ENCODE measurements at regions not wholly inside any gene's neighbourhood (a gene's known extent, or its start where the extent isn't known, plus 50 kb on each side); places are given as distances from the start of the nearest gene placed in this dataset.

GRCh38 chr17:34527908-34528470 lies 51.4 kb upstream of the TMEM132E start:
- WGBS: 63% methylated on average over 13 of the region's 13 CpGs
- Histone ChIP-seq H3K4me3 (no peak overlapping the region), H3K27me3 (peaks cover 0 to 67% (median 2%) of the 10 kb centered on the region in 4 donors), H3K4me1 (peaks cover 0 to 2% (median 0%) of the 10 kb centered on the region in 4 donors), H3K27ac (replicated peaks in 1 of 4) (no peak overlapping the region), H3K9me3 (no peaks in the 10 kb centered on the region), H3K36me3 (no peaks in the 10 kb centered on the region)
- intact Hi-C loops (cut with DNase I): no loop called here
- DNase-seq (ENCODE audit: extremely low spot score): no peak
- TF ChIP-seq POLR2AphosphoS5 (IDR thresholded peaks at IDR 0.05): no peak
- TF ChIP-seq CTCF (IDR thresholded peaks at IDR 0.05): no peak
- TF ChIP-seq POLR2A (IDR thresholded peaks at IDR 0.05; ENCODE audit: low read depth): no peak
- TF ChIP-seq EP300 (IDR thresholded peaks at IDR 0.05): no peak

GRCh38 chr17:34527136-34527907 lies 52.1 kb upstream of the TMEM132E start:
- Histone ChIP-seq H3K36me3 (no peaks in the 10 kb centered on the region), H3K27ac (replicated peaks in 1 of 4) (no peak overlapping the region), H3K9me3 (no peaks in the 10 kb centered on the region), H3K27me3 (peaks cover 0 to 72% (median 2%) of the 10 kb centered on the region in 4 donors), H3K4me1 (no peaks in the 10 kb centered on the region), H3K4me3 (no peak overlapping the region)
- 49% methylated on average over 18 of the region's 18 CpGs for WGBS
- intact Hi-C loops (cut with DNase I): no loop called here
- no peak for DNase-seq (ENCODE audit: extremely low spot score)
- TF ChIP-seq POLR2AphosphoS5 (IDR thresholded peaks at IDR 0.05) (no peak), EP300 (IDR thresholded peaks at IDR 0.05) (no peak), CTCF (IDR thresholded peaks at IDR 0.05) (no peak), POLR2A (IDR thresholded peaks at IDR 0.05; ENCODE audit: low read depth) (no peak)

- TF ChIP-seq POLR2AphosphoS5 (IDR thresholded peaks at IDR 0.05) (no peak), CTCF (IDR thresholded peaks at IDR 0.05) (no peak), EP300 (IDR thresholded peaks at IDR 0.05) (no peak), POLR2A (IDR thresholded peaks at IDR 0.05; ENCODE audit: low read depth) (no peak)
- H3K9me3 ChIP-seq: no peaks in the 10 kb centered on the region
- no peaks in the 10 kb centered on the region for H3K36me3 ChIP-seq
- no peak overlapping the region for H3K27ac ChIP-seq (replicated peaks in 1 of 4)
- no peak overlapping the region for H3K4me3 ChIP-seq
- no peaks in the 10 kb centered on the region for H3K4me1 ChIP-seq
- H3K27me3 ChIP-seq: peaks cover 0 to 83% (median 2%) of the 10 kb centered on the region in 4 donors
- intact Hi-C loops (cut with DNase I): no loop called here
- no peak for DNase-seq (ENCODE audit: extremely low spot score)
- WGBS: 36% methylated on average over 4 of the region's 4 CpGs
Measured at GRCh38 chr17:34525651-34526050, 53.7 kb upstream of the TMEM132E start.

GRCh38 chr17:34521955-34522354 lies 57.4 kb upstream of the TMEM132E start:
- Histone ChIP-seq H3K4me1 (no peaks in the 10 kb centered on the region), H3K4me3 (no peak overlapping the region), H3K36me3 (no peaks in the 10 kb centered on the region), H3K27ac (replicated peaks in 1 of 4) (no peak overlapping the region), H3K27me3 (peaks cover 0 to 72% (median 0%) of the 10 kb centered on the region in 4 donors), H3K9me3 (no peaks in the 10 kb centered on the region)
- intact Hi-C loops (cut with DNase I): no loop called here
- DNase-seq (ENCODE audit: extremely low spot score): no peak
- TF ChIP-seq POLR2AphosphoS5 (IDR thresholded peaks at IDR 0.05): no peak
- TF ChIP-seq POLR2A (IDR thresholded peaks at IDR 0.05; ENCODE audit: low read depth): no peak
- 38% methylated on average over 2 of the region's 11 CpGs for WGBS

- intact Hi-C loops (cut with DNase I): no loop called here
- Histone ChIP-seq H3K9me3 (no peaks in the 10 kb centered on the region), H3K27me3 (peaks cover 0 to 67% (median 0%) of the 10 kb centered on the region in 4 donors), H3K36me3 (no peaks in the 10 kb centered on the region), H3K4me3 (no peak overlapping the region), H3K27ac (replicated peaks in 1 of 4) (no peak overlapping the region), H3K4me1 (no peaks in the 10 kb centered on the region)
- no peak for DNase-seq (ENCODE audit: extremely low spot score)
- TF ChIP-seq CTCF (IDR thresholded peaks at IDR 0.05) (peak in 1 of 3 experiments; percentile 16), POLR2AphosphoS5 (IDR thresholded peaks at IDR 0.05) (no peak), EP300 (IDR thresholded peaks at IDR 0.05) (no peak), POLR2A (IDR thresholded peaks at IDR 0.05; ENCODE audit: low read depth) (no peak)
- 24% methylated on average over 4 of the region's 6 CpGs for WGBS
Measured at GRCh38 chr17:34519282-34519681, 60.1 kb upstream of the TMEM132E start.

All from esophagus muscularis mucosa (tissue), 4 donors.